Gastrocnemius medialis (tissue), 4 donors: ENCODE measurements at regions not wholly inside any gene's neighbourhood (a gene's known extent, or its start where the extent isn't known, plus 50 kb on each side); places are given as distances from the start of the nearest gene placed in this dataset.

Experiments used
- CTCF ChIP-seq, 5 experiments: fragments of 450-650 bp in 3 of 5; fragments of 200-600 bp in 2 of 5; sonication (generic) in 2 of 5; IDR thresholded peaks in 4 of 5; conservative IDR thresholded peaks in 1 of 5; 1 replicate in 4 of 5; 2 replicates in 1 of 5; pipeline ENCODE4 v1.5.1; 2016 to 2019; ENCODE audit warnings: antibody characterized with exemption in 5 of 5, mild to moderate bottlenecking in 3 of 5, moderate library complexity in 3 of 5
- POLR2A ChIP-seq, 2 donors: fragments of 450-650 bp; IDR thresholded peaks; one replicate each; pipeline ENCODE4 v1.6.1; 2017; ENCODE audit warnings: antibody characterized with exemption in 2 of 2, mild to moderate bottlenecking in 2 of 2, moderate library complexity in 2 of 2

- TF ChIP-seq CTCF (IDR thresholded peaks at IDR 0.05 in 4 of 5, conservative IDR thresholded peaks at IDR 0.05 in 1 of 5) (no peak), POLR2A (IDR thresholded peaks at IDR 0.05) (no peak)
These were observed 429.9 kb upstream of the SEMA3A start for GRCh38 chr7:84624527-84624926.
